Activated CD4-positive, alpha-beta T cell treated with anti-CD3 and anti-CD28 coated beads, Interleukin-2, amount 50 U/mL, for 24 hours (primary cell): ENCODE measurements at regions not wholly inside any gene's neighbourhood (a gene's known extent, or its start where the extent isn't known, plus 50 kb on each side); places are given as distances from the start of the nearest gene placed in this dataset.

Experiments
- DNase-seq, 2 donors: peaks; one replicate each; pipeline ENCODE4 v3.0.0-alpha.2; 2020; ENCODE audit warnings: low read depth in 1 of 2, low spot score in 1 of 2

GRCh38 chrX:42944381-42944998, 166.5 kb upstream of the PPP1R2C start:
- no peak for DNase-seq

DNA sequence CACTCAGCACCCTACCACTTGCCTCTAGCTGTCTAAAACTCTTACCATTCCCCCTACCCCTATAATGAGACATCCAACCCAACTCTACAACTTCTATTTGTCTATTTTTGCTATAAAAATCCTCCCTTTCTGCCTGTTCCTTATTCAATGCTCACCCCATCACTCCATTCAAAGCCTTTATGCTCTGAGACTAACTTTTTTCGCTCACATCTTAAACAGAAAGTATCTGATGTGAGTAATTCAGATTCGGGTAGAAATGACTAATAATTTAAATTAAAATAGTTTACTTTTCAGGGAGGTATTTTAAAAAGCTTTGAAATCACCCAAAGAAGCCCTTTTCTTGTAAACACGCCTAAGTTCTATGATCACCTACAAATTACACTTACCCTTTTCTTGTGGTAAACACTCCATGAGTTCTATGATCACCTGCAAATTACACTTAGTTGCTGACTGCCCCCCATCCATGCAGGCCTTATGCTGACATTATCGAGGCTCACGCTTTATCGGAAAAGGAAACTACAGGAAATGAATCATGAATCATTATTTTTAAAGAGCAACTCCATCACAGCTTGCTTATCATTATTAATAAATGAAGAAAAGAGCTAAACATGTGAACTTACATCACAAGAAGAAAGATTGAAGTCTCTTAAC, 168.7 kb upstream of the PPP1R2C start:
- DNase-seq: no peak

GRCh38 chrX:42948723-42949657, 171.0 kb upstream of the PPP1R2C start:
- no peak for DNase-seq

GRCh38 chrX:42951747-42952146, 173.8 kb upstream of the PPP1R2C start:
- no peak for DNase-seq

DNA sequence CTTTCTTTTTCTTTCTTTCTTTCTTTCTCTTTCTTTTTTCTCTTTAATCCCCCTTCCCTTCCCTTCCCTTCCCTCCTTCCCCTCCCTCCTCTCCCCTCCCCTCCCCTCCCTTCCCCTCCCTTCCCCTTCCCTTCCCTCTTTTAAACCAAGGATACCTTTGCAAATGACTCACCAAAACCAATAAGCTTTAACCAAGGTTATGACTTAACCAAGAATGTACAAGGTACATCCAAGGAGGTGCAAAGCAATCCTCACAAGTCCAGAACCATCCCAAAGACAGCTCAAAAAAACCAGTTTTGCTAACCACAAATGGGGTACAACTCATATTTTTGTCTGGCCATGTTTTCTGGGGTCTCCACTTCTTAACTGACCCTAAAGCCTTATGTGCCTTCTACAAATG, 174.7 kb upstream of the PPP1R2C start:
- DNase-seq: no peak

- DNase-seq: no peak
Observed at GRCh38 chrX:42954880-42955279, 176.9 kb upstream of the PPP1R2C start.

DNA sequence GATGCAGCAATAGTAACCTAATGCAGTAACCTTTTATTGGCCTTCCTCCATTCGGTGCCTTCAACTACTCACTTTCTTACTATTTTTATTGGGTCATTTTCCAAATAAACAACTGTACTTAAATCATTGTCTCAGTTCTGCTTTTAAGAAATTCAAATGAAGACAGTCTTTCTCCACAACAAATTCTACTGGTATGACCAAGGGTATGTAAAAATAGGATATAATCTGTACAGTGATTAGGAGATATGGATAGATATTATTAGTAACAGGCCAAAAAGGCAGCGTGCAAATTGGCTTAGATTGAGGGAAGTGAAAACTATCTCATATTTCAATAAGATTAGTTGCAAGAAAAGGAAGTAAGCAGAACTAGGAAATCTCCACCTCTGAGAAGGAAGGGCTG, 177.4 kb upstream of the PPP1R2C start:
- no peak for DNase-seq

DNA sequence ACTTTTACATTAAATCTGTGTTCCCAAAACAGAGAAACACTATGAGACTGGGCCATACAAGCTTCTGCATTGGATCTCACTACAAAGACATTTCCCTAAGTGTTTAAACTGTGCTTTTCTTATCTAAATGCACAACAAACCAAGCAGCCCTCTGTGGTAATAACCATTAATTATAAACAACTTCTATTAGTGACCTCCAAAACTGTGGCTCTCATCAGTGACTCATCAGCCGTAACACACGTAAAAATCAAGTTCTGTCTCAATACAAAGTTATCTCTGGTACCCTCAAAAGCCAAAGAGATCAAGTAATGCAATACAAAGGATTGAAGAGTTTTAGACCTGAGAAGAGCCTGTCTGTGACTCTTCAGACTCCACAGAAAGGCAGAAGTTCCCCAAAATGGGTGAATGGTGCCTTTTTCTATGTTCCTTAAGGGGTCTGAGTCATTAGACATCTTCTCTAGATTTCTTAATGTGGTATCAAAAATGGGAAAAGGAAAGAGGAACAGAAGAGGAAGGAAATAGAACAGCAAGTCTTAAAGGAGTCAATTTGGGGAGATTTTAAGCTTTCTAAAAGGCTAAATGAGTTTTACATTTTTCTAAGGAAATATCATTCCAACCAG, 189.8 kb upstream of the PPP1R2C start:
- DNase-seq: no peak

- no peak for DNase-seq
Observed at GRCh38 chrX:42973321-42973720, 195.4 kb upstream of the PPP1R2C start.

DNA sequence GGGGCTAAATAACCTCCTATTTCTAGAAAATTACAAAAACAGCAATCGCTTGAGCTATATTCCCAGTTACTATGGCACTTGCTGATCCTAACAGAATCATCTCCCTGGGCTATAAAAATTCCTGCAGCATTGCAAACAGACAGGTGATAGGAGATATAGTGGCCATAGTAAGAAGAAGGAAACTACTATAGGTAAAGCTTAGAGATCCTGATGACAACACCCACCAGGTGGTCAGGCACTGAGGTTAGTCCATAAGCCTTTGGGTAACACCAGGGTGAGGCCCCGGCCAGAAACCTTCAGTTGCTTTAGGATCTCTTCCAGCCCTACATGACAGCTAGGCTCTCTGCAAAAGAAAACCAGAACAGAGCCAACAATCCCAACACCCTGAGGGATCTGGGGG, 197.9 kb upstream of the PPP1R2C start:
- no peak for DNase-seq

- no peak for DNase-seq
Observed at GRCh38 chrX:42976746-42977366, 198.9 kb upstream of the PPP1R2C start.

GRCh38 chrX:42978655-42979379, 200.9 kb upstream of the PPP1R2C start:
- no peak for DNase-seq

- DNase-seq: no peak
Observed at GRCh38 chrX:42988700-42989099, 210.7 kb upstream of the PPP1R2C start.

- no peak for DNase-seq
Observed at GRCh38 chrX:42992199-42992943, 214.4 kb upstream of the PPP1R2C start.

GRCh38 chrX:42996861-42997260, 218.9 kb upstream of the PPP1R2C start:
- DNase-seq: no peak

DNA sequence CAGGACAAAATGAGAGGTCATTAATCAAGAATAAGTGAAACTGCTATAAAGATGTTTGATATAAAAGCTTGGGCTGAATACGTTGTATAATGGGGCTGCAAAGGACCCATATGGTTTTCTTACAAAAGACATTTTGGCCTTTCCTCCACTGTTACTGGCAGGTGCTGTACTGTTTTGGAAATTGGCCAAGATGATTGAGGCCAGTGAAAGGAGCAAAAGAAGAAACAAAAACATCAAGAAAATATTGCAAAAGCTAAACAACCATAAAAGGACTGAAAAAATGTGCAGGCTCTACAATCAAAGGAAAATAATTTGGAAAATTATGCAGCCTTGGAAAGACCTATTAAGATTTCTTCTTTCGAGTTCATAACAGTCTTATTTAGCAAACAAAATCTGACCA, 222.2 kb upstream of the PPP1R2C start:
- no peak for DNase-seq

GRCh38 chrX:43002526-43003203, 224.7 kb upstream of the PPP1R2C start:
- no peak for DNase-seq

- no peak for DNase-seq
Observed at GRCh38 chrX:43003204-43003565, 225.2 kb upstream of the PPP1R2C start.

GRCh38 chrX:43003939-43004338, 226.0 kb upstream of the PPP1R2C start:
- no peak for DNase-seq
